ENCODE measurements at regions not wholly inside any gene's neighbourhood (a gene's known extent, or its start where the extent isn't known, plus 50 kb on each side); places are given as distances from the start of the nearest gene placed in this dataset.
A peak's percentile ranks its signal among the peaks of the same experiment; 100 is the strongest.

- Histone ChIP-seq H3K4me3 (no peak overlapping the region), H3K27me3 (no peaks in the 10 kb centered on the region), H3K36me3 (no peaks in the 10 kb centered on the region), H3K27ac (no peak overlapping the region), H3K9me3 (no peaks in the 10 kb centered on the region), H3K4me1 (no peaks in the 10 kb centered on the region)
- no peak for DNase-seq
- TF ChIP-seq POLR2A (IDR thresholded peaks at IDR 0.05): no peak
- no peak for TF ChIP-seq CTCF (IDR thresholded peaks at IDR 0.05)
- intact Hi-C loops (cut with DNase I; ENCODE audit: low total_unique reads): no loop called here
Observed at GRCh38 chr12:105449431-105449830, 118.9 kb downstream of the C12orf75 start.

DNA sequence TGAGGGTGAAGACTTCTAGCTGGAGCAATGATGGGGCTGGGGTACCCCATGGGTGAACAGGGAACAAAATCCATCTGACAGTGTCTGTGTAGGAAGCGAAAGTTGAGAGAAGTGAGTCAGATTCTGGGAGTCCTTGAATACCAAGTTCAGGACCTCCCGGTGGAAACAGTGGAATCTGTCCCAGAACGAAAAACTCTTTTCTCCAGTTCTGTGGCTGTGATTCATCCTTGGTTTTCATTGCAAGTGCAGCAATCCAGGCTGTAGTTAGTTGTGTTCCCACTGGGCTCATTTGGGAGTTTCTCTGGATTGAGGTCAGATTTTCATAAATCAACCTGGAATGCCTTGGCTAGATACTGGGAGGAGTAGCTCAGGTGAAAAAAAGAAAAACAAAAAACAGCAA lies 120.7 kb downstream of the C12orf75 start:
- H3K27ac ChIP-seq: peak overlapping the region in 1 of 2 donors; percentile 46
- H3K36me3 ChIP-seq: no peaks in the 10 kb centered on the region
- no peaks in the 10 kb centered on the region for H3K27me3 ChIP-seq
- DNase-seq: peak in 1 of 2 donors; percentile 20
- intact Hi-C loops (cut with DNase I; ENCODE audit: low total_unique reads): no loop called here
- TF ChIP-seq POLR2A (IDR thresholded peaks at IDR 0.05) (no peak), CTCF (IDR thresholded peaks at IDR 0.05) (no peak)
- H3K9me3 ChIP-seq: no peaks in the 10 kb centered on the region
- no peaks in the 10 kb centered on the region for H3K4me1 ChIP-seq
- no peak overlapping the region for H3K4me3 ChIP-seq

GRCh38 chr12:105451798-105452197 lies 121.3 kb downstream of the C12orf75 start:
- Histone ChIP-seq H3K27ac (no peak overlapping the region), H3K4me1 (no peaks in the 10 kb centered on the region), H3K9me3 (no peaks in the 10 kb centered on the region), H3K27me3 (no peaks in the 10 kb centered on the region), H3K4me3 (no peak overlapping the region), H3K36me3 (no peaks in the 10 kb centered on the region)
- intact Hi-C loops (cut with DNase I; ENCODE audit: low total_unique reads): no loop called here
- no peak for TF ChIP-seq CTCF (IDR thresholded peaks at IDR 0.05)
- no peak for TF ChIP-seq POLR2A (IDR thresholded peaks at IDR 0.05)
- peak in 1 of 2 donors; percentile 16 for DNase-seq

DNA sequence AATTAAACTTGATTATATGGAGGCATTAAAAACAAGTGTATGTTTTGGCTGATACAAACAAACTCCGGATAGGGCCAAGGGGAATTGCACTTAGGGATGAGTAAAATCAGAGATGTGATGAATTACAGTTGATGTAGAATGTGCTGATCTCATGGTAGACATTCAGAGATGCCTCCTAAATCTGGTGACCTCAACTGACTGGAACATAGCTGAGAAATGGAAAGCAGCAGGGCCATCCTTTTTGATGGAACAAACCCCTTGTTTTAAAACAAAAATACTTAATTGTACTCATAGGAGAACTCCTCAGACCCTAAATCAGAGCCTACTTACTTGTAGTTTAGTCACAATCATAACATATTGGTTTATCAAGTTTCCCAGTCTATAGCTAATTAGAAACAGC lies 122.8 kb downstream of the C12orf75 start:
- DNase-seq: no peak
- Histone ChIP-seq H3K36me3 (no peaks in the 10 kb centered on the region), H3K27ac (no peak overlapping the region), H3K27me3 (no peaks in the 10 kb centered on the region), H3K4me3 (no peak overlapping the region), H3K9me3 (no peaks in the 10 kb centered on the region), H3K4me1 (no peaks in the 10 kb centered on the region)
- intact Hi-C loops (cut with DNase I; ENCODE audit: low total_unique reads): no loop called here
- no peak for TF ChIP-seq POLR2A (IDR thresholded peaks at IDR 0.05)
- TF ChIP-seq CTCF (IDR thresholded peaks at IDR 0.05): no peak

- no peaks in the 10 kb centered on the region for H3K4me1 ChIP-seq
- H3K27ac ChIP-seq: no peak overlapping the region
- intact Hi-C loops (cut with DNase I; ENCODE audit: low total_unique reads): no loop called here
- H3K4me3 ChIP-seq: no peak overlapping the region
- no peaks in the 10 kb centered on the region for H3K36me3 ChIP-seq
- no peaks in the 10 kb centered on the region for H3K27me3 ChIP-seq
- H3K9me3 ChIP-seq: no peaks in the 10 kb centered on the region
- TF ChIP-seq POLR2A (IDR thresholded peaks at IDR 0.05): no peak
- TF ChIP-seq CTCF (IDR thresholded peaks at IDR 0.05): no peak
- DNase-seq: no peak
Observed at GRCh38 chr12:105454688-105455087, 124.2 kb downstream of the C12orf75 start.

Data from uterus (tissue), 3 donors.